SW 1271 (cell line): ENCODE measurements at regions not wholly inside any gene's neighbourhood (a gene's known extent, or its start where the extent isn't known, plus 50 kb on each side); places are given as distances from the start of the nearest gene placed in this dataset.
"Not testable (repeated sequence)": the region's sequence is repeated elsewhere in the genome, so short reads cannot be mapped to it uniquely, and the experiment has no call there.

ENCODE experiments used
- DNase-seq, 2 experiments: peaks; one replicate each; lab custom pipeline; 2025; lab: John Stamatoyannopoulos, UW

DNA sequence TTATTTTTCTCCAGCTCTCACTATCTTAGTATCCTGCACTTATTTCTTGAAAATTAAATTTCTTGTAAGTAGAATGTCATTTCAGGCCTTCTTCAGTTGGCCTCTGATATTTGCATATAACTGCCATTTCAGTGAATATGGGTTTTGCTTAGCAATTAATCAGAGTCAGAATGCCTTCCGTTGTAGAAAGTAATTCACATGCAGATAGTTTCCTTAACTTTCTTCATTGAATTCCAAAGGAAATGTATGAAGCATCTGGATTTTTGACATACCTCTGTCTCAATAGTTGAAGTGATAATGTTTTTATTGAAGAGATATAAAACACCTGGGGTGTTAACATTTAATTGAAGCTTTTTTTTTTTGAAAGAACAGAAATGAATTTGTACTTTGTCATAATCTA, 914.1 kb upstream of the NXPH2 start:
- no peak for DNase-seq

DNA sequence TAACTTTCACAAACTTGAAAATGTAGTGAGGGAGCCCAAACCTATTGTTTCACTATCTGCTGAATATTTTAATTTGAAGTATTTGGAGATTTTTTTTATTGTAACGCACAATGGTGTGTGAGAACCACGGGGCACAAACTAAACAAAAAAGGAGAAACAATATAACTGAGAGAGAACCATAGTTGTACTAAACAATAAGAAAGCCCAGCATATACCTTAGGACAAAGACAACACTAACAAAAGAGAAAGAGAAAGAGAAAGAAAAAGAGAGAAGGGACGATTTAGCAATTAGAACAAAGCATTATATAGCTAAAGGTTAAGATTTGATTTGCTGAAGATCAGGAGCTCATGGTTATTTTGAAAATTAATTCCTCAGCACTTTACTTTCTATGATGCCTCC, 906.0 kb upstream of the NXPH2 start:
- DNase-seq: no peak

DNA sequence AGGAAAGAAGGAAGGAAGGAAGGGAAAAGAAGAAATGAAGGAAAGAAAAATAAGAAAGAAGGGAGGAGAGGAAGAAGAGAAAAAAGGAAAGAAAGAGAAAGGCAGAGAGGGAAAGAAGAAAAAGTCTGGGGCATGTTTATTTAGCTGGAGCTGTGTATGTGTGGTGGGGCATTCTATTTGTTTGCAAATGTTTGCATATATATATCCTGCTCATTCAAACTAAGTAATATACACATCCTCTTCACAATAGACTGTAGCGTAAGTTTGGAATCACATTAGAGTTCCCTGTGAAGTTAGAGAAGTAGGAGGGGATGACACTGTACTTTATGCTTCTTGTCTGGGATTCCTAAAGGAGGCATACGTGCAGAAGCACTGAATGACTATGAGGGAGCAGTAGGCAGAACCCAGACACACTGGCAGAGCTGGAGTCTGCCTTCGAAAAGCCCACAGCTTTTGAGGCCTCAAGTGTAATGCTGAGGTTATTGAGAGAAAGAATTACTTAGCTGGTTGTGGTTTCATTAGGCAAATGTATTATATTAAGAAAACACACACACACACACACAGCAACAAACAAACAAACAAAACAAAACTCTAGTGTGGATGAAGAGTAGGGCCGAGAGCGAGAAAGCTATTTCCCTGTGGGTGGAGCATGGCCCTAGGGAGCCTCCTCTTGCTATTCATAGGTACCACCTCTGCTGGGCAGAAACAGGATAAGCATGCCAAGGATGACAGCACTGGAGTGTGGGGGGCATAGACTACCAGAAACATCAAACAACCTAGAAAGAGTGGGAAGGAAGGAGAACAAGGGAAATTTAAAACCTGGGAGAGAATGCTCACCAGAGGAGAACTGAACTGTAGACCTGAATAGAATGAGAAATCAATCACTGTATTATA, 905.1 kb upstream of the NXPH2 start:
- no peak for DNase-seq

DNA sequence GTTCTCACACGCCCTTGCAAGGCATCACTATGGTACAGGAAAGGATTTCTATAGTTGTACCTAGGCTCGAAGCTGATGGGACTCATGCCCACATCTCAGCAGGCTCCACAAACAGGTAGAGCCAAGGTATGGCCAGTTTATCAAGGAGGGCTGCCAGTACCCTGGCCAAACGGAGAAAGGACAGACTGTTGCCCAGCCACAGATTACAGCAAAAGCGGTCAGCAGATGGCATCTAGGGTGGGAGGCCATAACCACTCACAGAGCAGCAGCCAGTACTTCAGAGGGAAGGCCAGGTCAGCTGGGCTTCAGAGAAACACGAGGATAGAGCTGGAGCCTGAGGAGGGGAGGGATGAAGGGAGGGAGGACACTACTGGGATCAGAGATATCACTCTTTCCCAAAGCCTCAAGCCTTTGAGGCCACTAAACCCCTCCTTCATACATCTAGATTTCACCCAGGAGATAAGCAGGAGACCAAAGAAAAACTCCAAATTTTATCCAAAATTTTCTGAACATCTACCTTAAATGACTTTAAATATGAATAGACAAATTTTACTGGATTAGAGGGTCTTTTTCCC, 904.2 kb upstream of the NXPH2 start:
- DNase-seq: no peak

DNA sequence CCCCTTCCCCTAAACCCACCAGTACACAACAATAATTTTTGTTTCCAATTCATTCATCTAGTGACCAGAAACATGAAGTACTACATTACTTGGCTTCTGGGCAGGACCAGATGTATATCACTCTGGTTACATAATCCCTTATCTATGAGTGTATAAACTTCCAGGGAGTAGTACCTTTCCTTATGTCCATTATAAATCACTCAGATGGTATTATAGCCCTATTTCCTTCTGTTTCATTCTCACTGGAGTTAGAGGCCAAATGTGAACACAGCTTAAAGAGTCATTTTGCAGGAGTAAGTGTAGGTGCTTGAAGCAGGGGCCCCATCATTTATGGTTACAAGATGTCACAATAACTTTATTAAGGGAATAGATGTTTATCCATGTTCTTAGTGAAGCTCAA, 894.4 kb upstream of the NXPH2 start:
- DNase-seq: no peak

DNA sequence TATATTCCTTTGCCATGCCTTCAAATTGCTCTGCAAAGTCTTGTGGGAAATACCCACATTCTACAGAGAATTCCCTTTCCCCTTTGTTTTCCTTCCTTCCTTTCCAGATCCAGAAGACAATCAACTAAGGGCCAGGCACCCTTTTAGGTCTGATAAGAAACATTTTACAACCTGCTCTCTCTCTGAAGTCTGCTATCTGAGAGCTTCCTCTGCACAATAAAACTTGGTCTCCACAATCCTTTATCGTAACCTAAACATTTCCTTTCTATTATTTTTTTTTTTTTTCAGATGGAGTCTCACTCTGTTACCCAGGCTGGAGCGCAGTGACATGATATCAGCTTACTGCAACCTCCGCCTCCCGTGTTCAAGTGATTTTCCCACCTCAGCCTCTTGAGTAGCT, 893.3 kb upstream of the NXPH2 start:
- DNase-seq: not testable (repeated sequence)

DNA sequence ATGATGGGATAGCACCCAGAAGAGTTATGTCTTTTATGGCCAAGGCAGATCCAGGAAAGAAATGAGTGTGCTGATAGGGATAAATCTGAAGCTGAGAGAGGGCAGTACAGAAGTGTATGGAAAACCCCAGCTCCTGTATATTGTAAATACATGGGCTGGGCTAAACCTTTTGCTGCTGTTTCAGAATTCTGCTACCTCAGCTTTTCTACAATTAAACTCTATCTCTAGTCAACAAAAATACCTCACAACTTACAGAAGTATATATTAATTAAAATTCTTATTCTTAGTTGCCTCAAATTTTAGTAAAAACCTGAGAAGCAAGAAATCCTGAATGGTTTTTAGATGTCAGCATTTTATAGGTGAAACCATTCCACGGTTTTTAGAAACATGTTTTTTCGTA, 889.5 kb upstream of the NXPH2 start:
- no peak for DNase-seq

DNA sequence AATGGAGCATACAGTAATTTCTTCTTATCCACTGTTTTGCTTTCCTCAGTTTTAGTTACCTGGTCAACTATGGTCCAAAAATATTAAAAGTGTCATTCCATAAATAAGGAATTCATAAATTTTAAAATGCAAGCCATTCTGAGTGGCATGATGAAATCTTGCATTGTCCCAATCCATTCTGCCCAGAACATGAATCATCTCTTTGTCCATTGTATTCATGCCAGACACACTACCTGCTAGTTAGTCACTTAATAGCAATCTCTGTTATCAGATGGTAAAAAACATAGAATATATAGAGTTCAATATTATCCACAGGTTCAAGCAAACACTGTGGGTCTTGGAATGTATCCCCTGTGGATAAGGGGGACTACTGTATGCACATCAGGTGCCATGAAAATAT, 872.2 kb upstream of the NXPH2 start:
- DNase-seq: no peak

DNA sequence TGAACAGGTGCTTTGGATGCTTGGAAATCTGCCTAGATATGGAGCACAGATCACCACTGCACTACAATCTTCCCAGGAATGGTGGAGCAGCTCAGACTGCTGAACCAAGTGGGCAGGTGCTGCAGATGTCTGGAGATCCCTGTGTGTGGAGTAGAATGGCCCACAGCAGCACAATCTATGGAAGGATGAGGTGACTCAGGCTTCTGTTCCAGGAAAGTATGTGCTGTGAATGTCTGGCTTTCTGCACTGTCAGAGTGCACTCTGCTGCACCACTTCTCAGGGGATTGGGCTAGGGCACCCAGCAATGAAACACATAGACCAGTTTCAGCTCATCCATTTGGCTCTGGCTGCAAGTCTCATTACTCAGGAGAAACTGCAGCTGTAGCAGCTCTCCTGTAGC, 865.4 kb upstream of the NXPH2 start:
- DNase-seq: no peak

DNA sequence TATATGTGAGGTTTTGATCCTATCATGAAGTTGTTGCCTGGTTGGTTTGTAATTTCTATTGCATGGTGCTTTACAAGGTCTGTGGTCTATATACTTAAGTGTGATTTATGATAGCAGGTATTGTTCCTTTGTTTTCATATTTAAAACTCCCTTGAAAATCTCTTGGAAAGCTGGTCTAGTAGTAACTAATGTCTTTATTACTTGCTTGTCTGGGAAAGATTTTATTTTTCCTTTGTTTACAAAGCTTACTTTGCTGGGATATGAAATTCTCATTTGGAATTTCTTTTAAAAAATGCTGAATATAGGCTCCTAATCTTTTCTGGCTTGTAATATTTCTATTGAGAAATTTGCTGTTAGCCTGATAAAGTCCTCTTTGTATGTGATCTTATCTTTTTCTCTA, 862.9 kb upstream of the NXPH2 start:
- DNase-seq: no peak

DNA sequence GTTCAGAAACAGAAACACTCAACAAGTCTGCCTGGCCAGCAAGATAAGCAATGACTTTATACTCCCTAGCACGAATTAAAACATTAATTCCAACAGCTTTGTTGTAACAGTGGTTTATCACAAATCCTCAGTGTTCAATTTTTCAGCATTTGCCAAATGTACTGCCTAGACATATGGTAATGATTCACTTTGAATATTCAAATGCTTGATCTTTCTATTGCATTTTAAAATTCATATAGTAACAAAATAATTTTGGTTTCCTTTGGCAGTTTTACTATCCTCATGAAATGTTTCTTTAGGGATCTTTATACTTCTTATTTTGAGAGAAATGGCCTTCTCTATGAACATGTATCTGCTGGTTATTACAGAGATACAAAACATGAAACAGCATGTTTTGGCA, 851.8 kb upstream of the NXPH2 start:
- DNase-seq: no peak

DNA sequence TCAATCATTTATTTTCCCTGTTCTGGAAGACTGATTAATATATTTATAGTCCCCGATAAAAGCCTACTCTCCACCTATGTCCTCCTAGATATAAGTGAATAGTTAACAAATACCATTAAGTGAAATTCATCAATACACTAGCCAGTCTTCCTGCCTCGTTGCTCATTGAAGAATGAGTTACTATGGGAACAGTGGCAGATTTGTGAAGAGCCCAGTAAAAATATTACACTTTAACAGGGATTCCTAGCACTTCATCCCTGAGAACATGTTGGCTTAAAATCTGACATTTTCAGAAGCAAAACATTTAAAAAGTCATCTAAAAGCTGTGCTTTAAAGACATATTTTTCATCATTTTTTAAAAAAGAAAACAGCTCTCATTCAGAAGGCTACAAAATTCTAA, 848.7 kb upstream of the NXPH2 start:
- no peak for DNase-seq

DNA sequence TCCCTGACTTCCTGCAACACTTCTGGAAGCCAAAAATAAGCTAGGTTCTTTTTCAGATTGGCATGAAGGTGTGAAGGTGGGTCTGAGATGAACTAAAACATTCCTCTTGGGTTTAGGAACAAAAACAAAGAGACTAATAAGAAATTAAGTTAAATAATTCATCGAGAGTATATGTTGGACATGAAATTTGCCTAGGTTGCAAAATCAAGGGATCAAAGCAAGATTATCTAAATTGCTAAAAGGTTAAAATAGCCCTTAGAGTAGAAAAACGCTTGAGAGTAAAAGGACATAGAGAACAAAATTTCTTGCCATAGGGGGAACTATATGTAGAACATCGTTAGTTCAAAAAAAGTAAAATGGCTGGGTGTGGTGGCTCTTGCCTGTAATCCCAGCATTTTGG, 845.9 kb upstream of the NXPH2 start:
- DNase-seq: no peak

DNA sequence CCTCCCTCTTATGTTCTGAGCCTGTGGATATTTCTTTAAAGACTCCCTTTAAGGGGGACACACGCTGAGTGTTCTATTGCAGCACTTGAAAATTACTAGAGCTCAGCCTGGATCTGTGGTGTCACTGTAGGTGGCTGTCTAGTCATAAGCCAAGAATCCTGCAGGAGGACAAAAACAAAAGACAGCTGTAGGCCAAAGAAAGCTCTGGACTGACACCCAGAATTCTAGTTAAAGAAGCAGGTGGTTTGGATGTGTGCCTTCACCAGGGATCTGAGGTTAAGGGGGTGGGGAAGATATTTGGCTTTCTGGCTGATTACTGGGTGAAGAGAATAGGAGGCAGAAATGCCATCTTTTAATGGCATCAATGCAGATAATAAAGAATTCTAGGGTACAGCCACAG, 842.5 kb upstream of the NXPH2 start:
- DNase-seq: no peak

DNA sequence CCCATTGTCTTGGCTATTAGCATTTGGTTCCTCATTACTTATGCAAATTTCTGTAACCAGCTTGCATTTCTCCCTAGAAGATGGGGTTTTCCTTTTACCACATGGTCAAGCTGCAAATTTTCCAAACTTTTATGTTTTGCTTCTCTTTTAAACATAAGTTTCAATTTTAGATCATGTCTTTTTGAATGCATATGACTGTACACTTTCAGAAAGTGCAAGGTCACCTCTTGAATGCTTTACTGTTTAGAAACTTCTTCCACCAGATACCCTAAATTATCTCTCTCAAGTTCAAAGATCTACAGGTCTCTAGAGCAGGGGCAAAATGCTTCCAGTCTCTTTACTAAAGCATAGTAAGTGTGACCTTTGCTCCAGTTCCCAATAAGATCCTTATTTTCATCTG, 837.6 kb upstream of the NXPH2 start:
- no peak for DNase-seq

DNA sequence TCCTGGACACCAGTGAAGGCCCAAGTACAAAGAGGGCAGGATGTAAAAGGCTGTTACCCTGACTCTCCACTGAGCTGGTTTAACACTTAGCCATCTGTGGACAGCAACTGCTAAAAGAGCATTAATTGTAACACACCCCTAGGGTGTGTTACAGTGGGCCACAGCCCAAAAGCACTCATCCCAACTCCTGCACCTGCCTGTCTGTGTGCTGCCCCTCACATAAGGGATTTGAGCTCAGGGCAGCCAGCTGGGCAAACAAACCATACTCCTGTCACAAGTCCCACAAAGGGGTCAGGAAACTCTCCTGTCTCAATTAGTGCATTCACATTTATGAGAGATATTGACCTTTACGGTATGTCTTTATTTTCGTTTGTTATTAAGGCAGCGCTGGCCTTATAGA, 833.1 kb upstream of the NXPH2 start:
- DNase-seq: no peak

DNA sequence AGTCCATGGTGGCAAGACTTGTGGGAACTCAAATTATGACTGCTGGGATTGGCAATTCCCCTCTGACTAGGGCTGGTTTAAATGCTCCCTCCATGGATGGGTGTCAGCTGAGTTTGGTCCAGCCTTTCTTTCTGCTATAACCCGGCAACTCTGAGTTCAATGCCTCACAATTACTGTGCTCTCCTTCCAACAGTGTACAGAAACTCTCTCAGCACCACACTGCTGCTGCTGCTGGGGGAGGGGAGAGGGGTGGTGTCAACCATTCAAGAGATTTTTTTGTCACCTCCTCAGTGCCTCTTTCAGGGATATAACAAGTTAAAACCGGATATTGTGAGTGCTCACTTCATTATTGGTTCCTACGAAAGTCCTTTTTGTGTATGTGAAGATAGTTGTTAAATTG, 830.3 kb upstream of the NXPH2 start:
- no peak for DNase-seq

DNA sequence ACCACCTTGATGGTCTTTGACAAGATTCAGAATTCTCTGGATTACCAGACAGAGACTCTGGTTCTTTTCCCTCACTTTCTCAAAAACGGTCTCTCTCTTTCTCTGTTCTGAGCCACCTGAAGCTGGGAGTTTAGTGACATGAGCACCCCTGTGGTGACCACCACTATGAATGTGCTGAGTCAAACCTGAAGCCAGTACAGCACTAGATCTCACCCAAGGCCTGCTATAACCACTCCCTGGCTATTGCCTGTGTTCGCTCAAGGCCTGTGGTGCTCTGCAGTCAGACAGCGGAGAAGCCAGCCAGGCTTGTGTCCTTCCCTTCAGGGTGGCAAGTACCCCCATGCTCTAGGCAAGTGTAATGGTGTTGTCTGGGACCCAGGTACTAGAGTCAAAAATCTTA, 828.9 kb upstream of the NXPH2 start:
- no peak for DNase-seq

DNA sequence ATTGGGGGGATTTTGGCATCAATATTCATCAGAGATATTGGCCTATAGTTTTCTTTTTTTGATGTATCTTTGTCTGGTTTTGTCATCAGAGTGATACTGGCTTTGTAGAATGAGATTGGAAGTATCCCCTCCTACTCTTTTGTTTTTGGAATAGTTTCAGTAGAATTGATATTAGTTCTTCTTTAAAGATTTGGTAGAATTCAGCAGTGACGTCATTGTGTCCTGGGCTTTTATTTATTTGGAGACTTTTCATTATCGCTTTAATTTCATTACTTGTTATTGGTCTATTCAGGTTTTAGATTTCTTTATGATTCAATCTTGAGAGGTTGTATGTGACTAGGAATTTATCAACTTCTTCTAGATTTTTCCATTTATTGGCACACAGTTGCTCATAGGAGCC, 825.5 kb upstream of the NXPH2 start:
- no peak for DNase-seq

DNA sequence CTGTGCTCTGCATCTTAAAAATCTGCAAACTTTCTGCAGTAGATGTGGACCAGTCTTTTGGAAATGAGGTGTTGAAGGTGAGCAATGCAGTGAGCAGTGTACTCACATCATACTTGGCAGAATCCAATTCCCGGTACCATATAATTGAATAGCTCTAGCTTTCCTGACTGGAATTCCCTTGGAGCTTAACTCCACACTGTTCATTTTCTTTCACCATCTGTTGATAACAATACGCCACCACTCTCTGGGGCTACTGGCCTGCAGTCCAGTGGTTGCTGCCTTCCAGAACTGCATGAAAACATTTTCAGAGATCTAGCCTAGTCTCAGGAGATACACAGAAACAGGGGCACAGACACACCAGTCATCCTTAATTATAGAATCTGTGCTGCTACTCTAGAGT, 820.0 kb upstream of the NXPH2 start:
- no peak for DNase-seq

DNA sequence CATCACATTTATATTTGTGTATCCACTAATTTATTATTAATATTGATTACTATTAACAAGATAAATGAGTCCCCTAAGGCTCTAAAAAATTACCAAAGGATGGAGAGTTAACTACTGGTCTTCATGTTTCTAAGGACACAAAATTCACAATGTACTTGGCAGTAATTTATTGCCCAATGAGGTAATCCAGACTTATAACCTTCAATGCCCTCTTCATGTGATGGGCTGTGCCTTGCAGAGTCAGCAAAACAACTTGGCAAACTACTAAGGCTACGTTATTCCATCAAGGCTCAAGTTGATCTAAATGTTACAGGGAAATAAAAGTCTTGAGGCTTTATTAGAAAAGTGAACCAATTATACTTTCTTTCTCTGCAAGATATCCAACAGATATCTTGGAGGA, 804.9 kb upstream of the NXPH2 start:
- DNase-seq: no peak

DNA sequence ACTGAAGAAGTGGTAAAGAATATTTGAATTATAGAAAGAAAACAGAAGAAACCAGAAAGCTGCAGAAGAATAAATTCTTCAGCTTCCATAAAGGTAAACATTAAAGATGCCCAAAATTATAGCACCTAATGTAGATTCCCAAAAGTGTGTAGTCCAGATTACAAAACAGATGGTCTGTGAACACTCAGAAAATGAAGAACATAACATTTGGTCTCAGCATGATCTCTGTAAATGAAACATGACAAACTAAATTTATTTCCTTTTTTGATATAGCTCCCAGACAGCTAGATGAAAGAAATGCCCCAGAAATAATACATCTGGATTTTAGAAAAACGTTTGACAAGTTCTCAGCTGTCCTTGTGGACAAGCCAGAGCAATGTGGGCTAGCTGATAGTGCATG, 794.2 kb upstream of the NXPH2 start:
- DNase-seq: no peak

DNA sequence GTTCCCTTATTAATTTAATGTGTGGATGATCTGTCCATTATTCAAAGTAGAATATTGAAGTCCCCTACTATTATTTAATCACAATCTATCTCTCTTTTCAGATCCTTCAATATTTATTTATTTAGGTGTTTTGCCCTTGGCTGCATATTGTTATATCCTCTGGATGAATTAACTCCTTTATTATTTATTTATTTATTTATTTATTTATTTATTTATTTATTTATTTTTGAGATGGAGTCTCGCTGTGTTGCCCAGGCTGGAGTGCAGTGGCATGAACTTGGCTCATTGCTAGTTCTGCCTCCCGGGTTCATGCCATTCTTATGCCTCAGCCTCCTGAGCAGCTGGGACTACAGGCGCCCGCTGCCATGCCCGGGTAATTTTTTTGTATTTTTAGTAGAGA, 776.6 kb upstream of the NXPH2 start:
- no peak for DNase-seq

DNA sequence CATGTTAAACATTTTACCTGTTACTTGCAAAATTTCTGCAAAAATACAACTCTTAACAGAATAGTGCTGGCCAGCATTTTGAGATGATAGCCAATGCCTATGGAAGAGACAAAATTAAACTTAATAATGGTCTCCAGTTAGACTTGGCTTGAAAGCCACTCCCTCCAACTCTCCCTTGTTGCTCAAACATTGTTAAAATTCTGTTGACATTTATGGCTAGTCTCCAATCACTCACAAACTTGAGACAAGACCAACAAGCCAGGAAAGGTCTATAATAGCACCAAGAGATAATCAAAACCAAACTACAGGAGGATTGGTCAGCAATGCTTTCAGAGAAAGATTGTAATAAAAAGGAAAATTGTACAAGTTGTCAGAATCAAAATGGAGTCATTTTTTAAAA, 770.7 kb upstream of the NXPH2 start:
- no peak for DNase-seq
